GM21423 (cell line): ENCODE measurements at regions not wholly inside any gene's neighbourhood (a gene's known extent, or its start where the extent isn't known, plus 50 kb on each side); places are given as distances from the start of the nearest gene placed in this dataset.
A peak's percentile ranks its signal among the peaks of the same experiment; 100 is the strongest.
"Not testable (repeated sequence)": the region's sequence is repeated elsewhere in the genome, so short reads cannot be mapped to it uniquely, and the experiment has no call there.

Experiments used
- ATAC-seq: cut with Tn5 transposase; IDR thresholded peaks from one replicate; pipeline ENCODE4 v1.9.1; 2021; ENCODE audit warnings: mild to moderate bottlenecking, moderate library complexity; ENCODE audit not compliant: unreplicated experiment

- no peak for ATAC-seq
These were observed 130.5 kb downstream of the SMIM20 start for GRCh38 chr4:26044524-26044923.

GRCh38 chr4:26044983-26045382, 131.0 kb downstream of the SMIM20 start:
- ATAC-seq: no peak

DNA sequence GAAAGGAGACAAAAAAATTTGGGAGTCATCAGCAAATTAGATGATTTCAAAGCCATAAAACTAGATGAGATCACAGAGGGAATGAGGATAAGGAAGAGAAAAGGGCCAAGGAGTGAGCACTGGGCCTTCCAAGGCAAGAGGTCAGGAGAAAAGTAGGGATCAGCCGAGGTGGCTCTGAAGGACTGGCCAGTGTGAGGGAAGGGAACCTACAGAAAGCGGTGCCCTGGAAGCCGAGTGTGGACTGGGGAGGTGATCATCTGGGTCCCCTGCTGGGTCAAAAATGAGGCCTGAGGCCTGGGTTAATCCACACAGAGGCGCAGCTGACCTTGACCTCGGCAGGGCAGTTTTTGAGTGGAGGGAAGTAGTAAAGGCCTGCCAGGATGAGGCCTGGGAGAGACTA, 133.8 kb downstream of the SMIM20 start:
- no peak for ATAC-seq

- ATAC-seq: no peak
These were observed 134.4 kb downstream of the SMIM20 start for GRCh38 chr4:26048378-26048882.

GRCh38 chr4:26048950-26049349, 134.9 kb downstream of the SMIM20 start:
- no peak for ATAC-seq

GRCh38 chr4:26049447-26049846, 135.4 kb downstream of the SMIM20 start:
- no peak for ATAC-seq

DNA sequence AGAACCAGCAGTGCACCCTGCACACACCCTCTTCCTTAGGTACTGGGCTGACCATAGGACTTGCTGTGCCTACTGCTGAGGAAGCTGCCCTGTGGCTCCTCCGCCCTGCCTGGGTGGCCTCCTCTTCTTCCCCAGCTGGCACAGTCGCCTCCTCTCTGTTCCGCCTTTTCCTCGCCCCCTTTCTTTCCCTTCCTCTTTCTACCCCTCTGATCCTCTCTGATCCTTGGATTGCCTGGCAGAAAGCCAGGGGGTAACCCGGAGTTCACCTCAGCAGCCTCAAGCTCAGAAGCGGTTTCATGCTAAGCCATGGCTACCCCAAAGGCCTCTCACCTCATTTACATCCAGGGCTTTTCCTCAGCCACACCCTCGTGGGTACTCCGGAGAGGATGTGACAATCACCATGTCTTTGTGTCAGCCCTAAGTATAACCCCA, 136.2 kb downstream of the SMIM20 start:
- ATAC-seq: no peak

GRCh38 chr4:26050671-26051070, 136.7 kb downstream of the SMIM20 start:
- no peak for ATAC-seq

GRCh38 chr4:26051240-26051639, 137.2 kb downstream of the SMIM20 start:
- no peak for ATAC-seq

GRCh38 chr4:26052663-26053541, 138.9 kb downstream of the SMIM20 start:
- ATAC-seq: no peak

- ATAC-seq: no peak
These were observed 139.7 kb downstream of the SMIM20 start for GRCh38 chr4:26053761-26054160.

DNA sequence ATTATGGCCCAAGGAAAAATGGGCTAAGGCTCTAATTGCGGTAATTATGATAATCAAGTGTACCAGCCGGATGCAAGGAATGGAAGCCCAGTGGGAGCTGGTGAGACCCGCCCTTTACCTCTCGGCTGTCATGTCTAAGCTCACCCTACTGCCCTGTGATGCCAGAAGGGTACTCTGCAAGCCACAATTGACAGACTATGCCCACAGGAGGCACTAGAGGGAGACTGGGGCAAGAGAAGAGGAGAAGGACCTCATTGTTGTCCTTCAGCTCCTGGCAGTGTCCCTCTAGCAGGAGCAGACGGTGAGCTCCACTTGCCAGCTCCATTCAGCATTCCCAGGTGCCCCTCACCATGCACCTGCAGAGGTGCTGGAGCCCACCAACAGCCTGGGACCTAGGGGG, 141.8 kb downstream of the SMIM20 start:
- ATAC-seq: no peak

GRCh38 chr4:26056406-26056805, 142.4 kb downstream of the SMIM20 start:
- no peak for ATAC-seq

- not testable (repeated sequence) for ATAC-seq
These were observed 143.8 kb downstream of the SMIM20 start for GRCh38 chr4:26057839-26058238.

- peak; percentile 69 for ATAC-seq
These were observed 144.5 kb downstream of the SMIM20 start for GRCh38 chr4:26058537-26058936.

- ATAC-seq: no peak
These were observed 145.6 kb downstream of the SMIM20 start for GRCh38 chr4:26059391-26060154.

DNA sequence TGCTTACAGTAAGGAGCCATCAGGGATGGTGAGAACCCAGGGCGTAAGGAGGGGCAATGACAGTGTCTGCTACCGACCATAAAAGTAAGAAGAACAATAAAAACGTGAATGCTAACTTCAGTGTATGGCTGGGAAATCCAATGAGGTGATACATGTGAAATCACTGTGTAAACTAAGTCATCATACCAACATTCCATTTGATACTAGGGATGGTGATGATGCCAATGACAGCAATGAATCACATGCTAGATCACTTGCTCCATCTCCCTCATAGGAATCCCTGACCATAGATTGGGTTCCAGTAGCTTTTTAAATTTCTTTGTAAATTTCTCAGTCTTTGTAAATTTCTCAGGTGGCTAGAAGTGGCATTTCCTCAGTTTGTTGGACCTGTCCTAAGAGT, 146.3 kb downstream of the SMIM20 start:
- no peak for ATAC-seq

- ATAC-seq: no peak
These were observed 147.4 kb downstream of the SMIM20 start for GRCh38 chr4:26061248-26061986.

- no peak for ATAC-seq
These were observed 148.2 kb downstream of the SMIM20 start for GRCh38 chr4:26062215-26062614.

- ATAC-seq: not testable (repeated sequence)
These were observed 150.0 kb downstream of the SMIM20 start for GRCh38 chr4:26064009-26064408.

GRCh38 chr4:26065833-26066232, 151.8 kb downstream of the SMIM20 start:
- ATAC-seq: no peak
